ENCODE measurements at regions not wholly inside any gene's neighbourhood (a gene's known extent, or its start where the extent isn't known, plus 50 kb on each side); places are given as distances from the start of the nearest gene placed in this dataset.

DNA sequence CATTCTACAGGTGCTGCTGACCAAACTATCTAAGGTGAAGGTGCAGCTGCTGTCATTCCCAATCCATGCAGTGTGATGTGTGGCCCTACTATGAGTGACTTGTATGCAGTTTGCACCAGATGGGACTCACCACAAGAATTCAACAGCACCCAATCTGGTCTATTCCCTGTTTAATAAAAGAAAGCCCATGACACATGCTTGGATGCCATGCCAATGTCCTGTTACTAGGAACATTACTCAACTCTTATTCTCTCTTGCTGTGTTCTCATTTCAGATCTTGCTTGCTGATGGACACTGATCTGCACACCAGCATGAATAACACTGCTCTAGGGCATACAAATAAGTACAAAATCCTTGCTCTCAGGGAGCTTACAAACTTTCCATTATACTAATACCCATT is 221.6 kb upstream of the CDYL start:
- TF ChIP-seq, protein P1, sequence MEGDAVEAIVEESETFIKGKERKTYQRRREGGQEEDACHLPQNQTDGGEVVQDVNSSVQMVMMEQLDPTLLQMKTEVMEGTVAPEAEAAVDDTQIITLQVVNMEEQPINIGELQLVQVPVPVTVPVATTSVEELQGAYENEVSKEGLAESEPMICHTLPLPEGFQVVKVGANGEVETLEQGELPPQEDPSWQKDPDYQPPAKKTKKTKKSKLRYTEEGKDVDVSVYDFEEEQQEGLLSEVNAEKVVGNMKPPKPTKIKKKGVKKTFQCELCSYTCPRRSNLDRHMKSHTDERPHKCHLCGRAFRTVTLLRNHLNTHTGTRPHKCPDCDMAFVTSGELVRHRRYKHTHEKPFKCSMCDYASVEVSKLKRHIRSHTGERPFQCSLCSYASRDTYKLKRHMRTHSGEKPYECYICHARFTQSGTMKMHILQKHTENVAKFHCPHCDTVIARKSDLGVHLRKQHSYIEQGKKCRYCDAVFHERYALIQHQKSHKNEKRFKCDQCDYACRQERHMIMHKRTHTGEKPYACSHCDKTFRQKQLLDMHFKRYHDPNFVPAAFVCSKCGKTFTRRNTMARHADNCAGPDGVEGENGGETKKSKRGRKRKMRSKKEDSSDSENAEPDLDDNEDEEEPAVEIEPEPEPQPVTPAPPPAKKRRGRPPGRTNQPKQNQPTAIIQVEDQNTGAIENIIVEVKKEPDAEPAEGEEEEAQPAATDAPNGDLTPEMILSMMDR (IDR thresholded peaks at IDR 0.05), result no peak
- no peak for TF ChIP-seq POLR2A (IDR thresholded peaks at IDR 0.05)
- TF ChIP-seq EP300 (IDR thresholded peaks at IDR 0.05), result no peak
- no peak for TF ChIP-seq POLR2AphosphoS5 (IDR thresholded peaks at IDR 0.05)
